Adrenal gland (tissue), 9 donors: ENCODE measurements at regions not wholly inside any gene's neighbourhood (a gene's known extent, or its start where the extent isn't known, plus 50 kb on each side); places are given as distances from the start of the nearest gene placed in this dataset.

Source experiments
- DNase-seq, 7 donors: peaks; one replicate each; pipeline ENCODE4 v3.0.0-alpha.2; 2019 to 2020
- H3K27ac ChIP-seq, 5 donors: fragments of 200-600 bp; sonication (generic) in 4 of 5; 1 replicate in 3 of 5; 2 replicates in 2 of 5; pipeline versions ENCODE4 v1.5.1 to v1.8.0; 2016 to 2020; ENCODE audit warnings: mild to moderate bottlenecking in 1 of 5
- H3K27me3 ChIP-seq: fragments of 200-600 bp; 2 replicates; pipeline ENCODE4 v1.8.0; 2021
- H3K36me3 ChIP-seq, 2 donors: fragments of 200-600 bp; replicated peaks in 1 of 2; 1 replicate in 1 of 2; 2 replicates in 1 of 2; pipeline versions ENCODE4 v1.5.1 to v1.8.0; 2018 to 2022
- H3K4me1 ChIP-seq, 2 donors: fragments of 200-600 bp; replicated peaks in 1 of 2; 1 replicate in 1 of 2; 2 replicates in 1 of 2; pipeline versions ENCODE4 v1.5.1 to v1.8.0; 2018 to 2021
- H3K4me3 ChIP-seq, 4 donors: fragments of 200-600 bp; sonication (generic) in 3 of 4; one replicate each; pipeline ENCODE4 v1.5.1; 2016 to 2018
- H3K9me3 ChIP-seq, 3 donors: fragments of 200-600 bp; sonication (generic) in 1 of 3; replicated peaks in 1 of 3; 1 replicate in 2 of 3; 2 replicates in 1 of 3; pipeline versions ENCODE4 v1.5.1 to v1.8.0; 2016 to 2021
- CTCF ChIP-seq, 6 experiments: fragments of 450-650 bp in 4 of 6; fragments of 200-600 bp in 2 of 6; sonication (generic) in 1 of 6; IDR thresholded peaks; 1 replicate in 5 of 6; 2 replicates in 1 of 6; pipeline versions ENCODE4 v1.5.1 to v1.8.0; 2016 to 2021; ENCODE audit warnings: antibody characterized with exemption in 6 of 6, mild to moderate bottlenecking in 2 of 6, moderate library complexity in 1 of 6
- POLR2A ChIP-seq, 2 donors: fragments of 450-650 bp; IDR thresholded peaks; one replicate each; pipeline ENCODE4 v1.6.1; 2017; ENCODE audit warnings: antibody characterized with exemption in 2 of 2, mild to moderate bottlenecking in 2 of 2, moderate library complexity in 1 of 2
- WGBS, 4 donors: extraction: QIAGEN DNeasy Blood & Tissue Kit in 2 of 4; methylation state at CpG; one replicate each; pipeline versions ENCODE4 v1.1.5 to v1.1.7; 2013 to 2017; 5-methylcytosine and 5-hydroxymethylcytosine counted together
- intact Hi-C, 2 donors: fragments of 100-400 bp; cut with DNase I; formaldehyde crosslinking; loops; one replicate each; pipeline versions ENCODE4 v1.14.1 to v1.15.0; 2022 to 2023
- donor health status: healthy with polysubstance abuse.
- donor health status: Bipolar disorder and iron deficiency.
- donor health status: DM: yes; HTN: yes; CAD: no.
- donor health status: DM: no; HTN: no; CAD: no.
- donor health status: DM: no; HTN: no; CAD: no.

DNA sequence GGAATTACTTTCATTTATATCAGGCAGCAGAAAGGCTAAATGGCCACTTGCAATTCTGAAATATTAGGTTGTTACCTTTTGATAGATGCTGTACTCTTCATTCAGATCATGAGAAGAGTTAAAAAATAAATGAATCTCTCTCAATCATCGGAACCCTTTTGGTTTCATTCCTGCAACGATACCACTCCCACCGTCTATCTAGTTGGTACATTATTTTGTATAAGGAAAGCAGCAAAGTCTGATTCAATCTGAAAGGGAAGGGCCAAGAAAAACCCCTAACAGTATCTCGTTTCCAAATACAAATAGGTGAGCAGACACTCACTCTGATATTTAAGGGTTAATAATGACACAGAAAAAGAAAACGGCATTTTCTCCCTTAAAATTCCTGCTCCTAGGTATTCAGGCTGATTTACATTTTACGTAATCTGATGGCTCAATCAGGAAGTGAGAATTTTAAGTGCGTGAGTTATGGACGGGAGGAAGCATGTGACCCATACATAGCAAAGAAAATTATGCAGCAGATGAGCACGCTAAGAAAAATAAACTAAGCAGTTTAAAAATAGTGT, 209.4 kb upstream of the KLF14 start:
- H3K4me1 ChIP-seq, result peaks cover 50 to 82% of the 10 kb centered on the region in 2 donors
- peak overlapping the region; percentile 66 to 89 (median 85) for H3K27ac ChIP-seq
- H3K4me3 ChIP-seq, result peak overlapping the region in 2 of 4 donors; percentile 19 to 50

DNA sequence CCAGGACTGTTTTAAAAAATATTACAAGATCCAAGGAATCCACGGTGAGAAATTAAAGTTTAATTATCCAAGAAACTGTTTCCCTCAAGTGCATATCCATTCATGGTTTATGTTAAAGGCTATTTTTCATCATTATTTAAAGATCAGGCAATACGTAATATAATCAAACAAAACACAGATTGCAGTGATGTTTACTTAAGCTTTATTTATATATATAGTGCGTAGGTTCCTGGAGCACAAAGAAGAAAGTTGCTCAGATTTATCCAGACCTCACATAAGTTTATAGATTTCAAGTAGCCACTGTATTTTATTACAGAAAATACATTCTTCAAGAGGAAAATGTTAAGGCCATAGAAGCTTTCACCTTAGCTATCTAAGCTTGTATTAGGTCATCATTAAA, 210.0 kb upstream of the KLF14 start:
- 69 to 78% (median 70%) methylated on average over 3 of the region's 3 CpGs for WGBS, 4 donors
- Histone ChIP-seq H3K36me3 (peaks cover 0 to 6% of the 10 kb centered on the region in 2 donors), H3K9me3 (no peaks in the 10 kb centered on the region), H3K27me3 (no peaks in the 10 kb centered on the region), H3K4me1 (peaks cover 49 to 83% of the 10 kb centered on the region in 2 donors), H3K27ac (peak overlapping the region; percentile 66 to 89 (median 85)), H3K4me3 (peak overlapping the region in 1 of 4 donors; percentile 50)
- no peak for DNase-seq
- TF ChIP-seq POLR2A (IDR thresholded peaks at IDR 0.05) (no peak), CTCF (IDR thresholded peaks at IDR 0.05) (no peak)
- intact Hi-C loops, result no loop called here

More for the DNA sequence above, 209.4 kb upstream of the KLF14 start:
- H3K36me3 ChIP-seq, result peaks cover 0 to 6% of the 10 kb centered on the region in 2 donors
- intact Hi-C loops, result no loop called here
- 8 to 17% (median 14%) methylated on average over 9 of the region's 9 CpGs for WGBS, 4 donors
- no peak for DNase-seq
- H3K9me3 ChIP-seq, result no peaks in the 10 kb centered on the region
- no peaks in the 10 kb centered on the region for H3K27me3 ChIP-seq
- TF ChIP-seq POLR2A (IDR thresholded peaks at IDR 0.05) (no peak), CTCF (IDR thresholded peaks at IDR 0.05) (no peak)

DNA sequence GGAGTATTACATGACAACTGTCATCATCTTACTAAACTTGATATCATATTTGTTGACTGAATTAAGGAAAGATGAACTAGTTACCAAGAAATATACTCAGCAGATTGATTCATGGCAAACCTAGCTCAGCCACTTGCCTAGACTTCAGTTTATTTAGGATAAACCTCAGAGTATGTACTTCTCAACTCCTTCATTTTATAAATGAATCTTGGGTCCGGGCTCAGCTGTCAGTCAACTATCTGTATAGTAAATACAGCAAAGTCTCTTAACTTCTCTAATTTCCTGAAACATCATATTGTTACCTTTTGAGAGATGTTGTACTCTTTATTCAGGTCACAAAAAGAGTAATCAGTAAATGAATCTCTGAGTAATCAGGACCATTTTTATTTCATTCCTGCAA, 211.0 kb upstream of the KLF14 start:
- DNase-seq, result no peak
- no peaks in the 10 kb centered on the region for H3K27me3 ChIP-seq
- peaks cover 46 to 73% of the 10 kb centered on the region in 2 donors for H3K4me1 ChIP-seq
- 84 to 100% (median 95%) methylated on average over 1 of the region's 1 CpG for WGBS, 4 donors
- H3K27ac ChIP-seq, result peak overlapping the region in 2 of 5 donors; percentile 60 to 89
- intact Hi-C loops, result no loop called here
- no peak overlapping the region for H3K4me3 ChIP-seq
- TF ChIP-seq CTCF (IDR thresholded peaks at IDR 0.05) (no peak), POLR2A (IDR thresholded peaks at IDR 0.05) (no peak)
- no peaks in the 10 kb centered on the region for H3K9me3 ChIP-seq
- H3K36me3 ChIP-seq, result peaks cover 0 to 6% of the 10 kb centered on the region in 2 donors

GRCh38 chr7:130945411-130945811, 211.4 kb upstream of the KLF14 start:
- H3K27ac ChIP-seq, result peak overlapping the region in 2 of 5 donors; percentile 60 to 89
- WGBS, 4 donors, result 83 to 93% (median 90%) methylated on average over 5 of the region's 5 CpGs

More at GRCh38 chr7:130945411-130945811, 211.4 kb upstream of the KLF14 start:
- Histone ChIP-seq H3K4me3 (no peak overlapping the region), H3K9me3 (no peaks in the 10 kb centered on the region), H3K4me1 (peaks cover 45 to 73% of the 10 kb centered on the region in 2 donors), H3K36me3 (peaks cover 0 to 6% of the 10 kb centered on the region in 2 donors), H3K27me3 (no peaks in the 10 kb centered on the region)
- DNase-seq, result no peak
- intact Hi-C loops, result no loop called here
- TF ChIP-seq CTCF (IDR thresholded peaks at IDR 0.05), result no peak
- TF ChIP-seq POLR2A (IDR thresholded peaks at IDR 0.05), result no peak
